H1 (cell line): ENCODE measurements at regions not wholly inside any gene's neighbourhood (a gene's known extent, or its start where the extent isn't known, plus 50 kb on each side); places are given as distances from the start of the nearest gene placed in this dataset.

Experiments used
- CTCF ChIA-PET: fragments of 300-600 bp; sonication (Branson Sonifier 250); formaldehyde crosslinking; loops from one replicate; lab custom pipeline; 2021; ENCODE audit not compliant: partially characterized antibody; lab: Charles Lee
- POLR2A ChIA-PET: fragments of 300-600 bp; sonication (Branson Sonifier 250); formaldehyde crosslinking; loops from one replicate; lab custom pipeline; 2021; ENCODE audit warnings: inconsistent platforms; ENCODE audit not compliant: partially characterized antibody; lab: Charles Lee
- DNase-seq, 2 experiments: peaks; one replicate each; pipeline versions ENCODE4 v3.0.0 to v3.0.0-alpha.2; 2010 to 2022; ENCODE audit warnings: low spot score in 2 of 2, low read depth in 1 of 2, mixed read lengths in 1 of 2
- FAIRE-seq: peaks from 2 replicates; lab custom pipeline; 2011; peaks lifted over from hg19 to GRCh38; lab: Jason Lieb, UNC
- H2AFZ ChIP-seq: 2 replicates; pipeline ENCODE4 v1.8.1; 2012; ENCODE audit warnings: low read length, inconsistent platforms
- H2AK5ac ChIP-seq: 2 replicates; pipeline ENCODE4 v1.6.1; 2013; ENCODE audit warnings: low read depth, low read length
- H2BK120ac ChIP-seq: replicated peaks from 2 replicates; pipeline ENCODE3; 2013; ENCODE audit warnings: low read depth, low read length, inconsistent platforms
- H2BK12ac ChIP-seq: 2 replicates; pipeline ENCODE4 v1.6.1; 2013; ENCODE audit warnings: low read depth, low read length
- H2BK15ac ChIP-seq: 2 replicates; pipeline ENCODE4 v1.6.1; 2013; ENCODE audit warnings: low read length
- H2BK20ac ChIP-seq: 2 replicates; pipeline ENCODE4 v1.6.1; 2013; ENCODE audit warnings: low read length
- H2BK5ac ChIP-seq: 2 replicates; pipeline ENCODE4 v1.6.1; 2013; ENCODE audit warnings: low read depth, low read length
- H3K14ac ChIP-seq: 2 replicates; pipeline ENCODE4 v1.6.1; 2013; ENCODE audit warnings: inconsistent platforms; ENCODE audit not compliant: insufficient read length
- H3K18ac ChIP-seq: 2 replicates; pipeline ENCODE4 v1.6.1; 2013; ENCODE audit warnings: low read length; ENCODE audit errors: extremely low read depth
- H3K23ac ChIP-seq: 2 replicates; pipeline ENCODE4 v1.6.1; 2013; ENCODE audit warnings: inconsistent platforms; ENCODE audit not compliant: insufficient read length
- H3K23me2 ChIP-seq: 2 replicates; pipeline ENCODE4 v1.6.1; 2013; ENCODE audit warnings: low read depth, low read length
- H3K27ac ChIP-seq: 2 replicates; pipeline ENCODE4 v1.6.1; 2011; ENCODE audit warnings: low read depth, low read length, inconsistent platforms
- H3K27me3 ChIP-seq, 4 experiments: replicated peaks in 1 of 4; 1 replicate in 1 of 4; 2 replicates in 3 of 4; pipeline versions ENCODE4 v1.6.1 to v1.8.1; 2011 to 2013; ENCODE audit warnings: low read length in 3 of 4, mild to moderate bottlenecking in 3 of 4, inconsistent platforms in 2 of 4, mixed read lengths in 2 of 4, moderate library complexity in 1 of 4; ENCODE audit not compliant: control insufficient read depth in 3 of 4, insufficient read depth in 3 of 4; ENCODE audit errors: extremely low read depth in 1 of 4
- H3K36me3 ChIP-seq, 4 experiments: 2 replicates each; pipeline versions ENCODE4 v1.6.1 to v1.8.1; 2011 to 2013; ENCODE audit warnings: mild to moderate bottlenecking in 4 of 4, low read length in 3 of 4, moderate library complexity in 2 of 4, control low read depth in 1 of 4, inconsistent platforms in 1 of 4; ENCODE audit not compliant: insufficient read depth in 4 of 4, control insufficient read depth in 2 of 4
- H3K4ac ChIP-seq: replicated peaks from 2 replicates; pipeline ENCODE3; 2013; ENCODE audit warnings: low read length, low read depth, mixed read lengths, inconsistent platforms; ENCODE audit not compliant: insufficient read length
- H3K4me1 ChIP-seq, 4 experiments: replicated peaks in 1 of 4; 1 replicate in 1 of 4; 2 replicates in 3 of 4; pipeline versions ENCODE4 v1.6.1 to v1.8.1; 2011 to 2013; ENCODE audit warnings: low read length in 3 of 4, inconsistent platforms in 2 of 4, mixed read lengths in 1 of 4; ENCODE audit not compliant: insufficient read depth in 4 of 4, control insufficient read depth in 3 of 4
- H3K4me2 ChIP-seq, 2 experiments: 2 replicates each; pipeline versions ENCODE4 v1.6.1 to v1.8.1; 2011 to 2013; ENCODE audit warnings: low read depth in 2 of 2, low read length in 2 of 2, control low read depth in 1 of 2, inconsistent platforms in 1 of 2, mild to moderate bottlenecking in 1 of 2; ENCODE audit not compliant: insufficient read depth in 1 of 2
- H3K4me3 ChIP-seq, 4 experiments: fragments of 200-600, 300-600 bp in 1 of 4; sonication (generic), shearing (Covaris generic), sonication (Bioruptor Twin) in 1 of 4; 2 replicates each; pipeline versions ENCODE4 v1.5.1 to v1.8.1; 2011 to 2016; ENCODE audit warnings: low read length in 4 of 4, low read depth in 3 of 4, control low read depth in 2 of 4, inconsistent platforms in 2 of 4, mild to moderate bottlenecking in 2 of 4, mixed read lengths in 1 of 4, moderate library complexity in 1 of 4; ENCODE audit not compliant: insufficient read depth in 2 of 4; ENCODE audit errors: extremely low read depth in 1 of 4
- H3K56ac ChIP-seq: replicated peaks from 2 replicates; pipeline ENCODE3; 2013; ENCODE audit warnings: low read depth, mild to moderate bottlenecking, mixed read lengths, low read length, inconsistent platforms; ENCODE audit not compliant: insufficient read length
- H3K79me1 ChIP-seq: 2 replicates; pipeline ENCODE4 v1.6.1; 2013; ENCODE audit warnings: low read depth, low read length, control low read depth
- H3K79me2 ChIP-seq, 2 experiments: 2 replicates each; pipeline versions ENCODE4 v1.6.1 to v1.8.1; 2012 to 2013; ENCODE audit warnings: low read length in 2 of 2, mild to moderate bottlenecking in 2 of 2, inconsistent platforms in 1 of 2; ENCODE audit not compliant: insufficient read depth in 2 of 2, control insufficient read depth in 1 of 2
- H3K9ac ChIP-seq, 4 experiments: replicated peaks in 1 of 4; 1 replicate in 1 of 4; 2 replicates in 3 of 4; pipeline versions ENCODE4 v1.6.1 to v1.8.1; 2011 to 2013; ENCODE audit warnings: low read depth in 3 of 4, low read length in 3 of 4, control low read depth in 2 of 4, mild to moderate bottlenecking in 2 of 4, moderate library complexity in 2 of 4, inconsistent platforms in 1 of 4; ENCODE audit errors: extremely low read depth in 1 of 4
- H3K9me3 ChIP-seq, 2 experiments: 2 replicates each; pipeline versions ENCODE4 v1.6.1 to v1.8.1; 2012 to 2013; ENCODE audit warnings: mild to moderate bottlenecking in 2 of 2, moderate library complexity in 2 of 2, control low read depth in 1 of 2, inconsistent platforms in 1 of 2, low read depth in 1 of 2, low read length in 1 of 2, mixed read lengths in 1 of 2; ENCODE audit not compliant: insufficient read depth in 2 of 2
- H4K20me1 ChIP-seq, 2 experiments: replicated peaks in 1 of 2; 2 replicates each; pipeline versions ENCODE3 to v1.8.1; 2011 to 2013; ENCODE audit warnings: inconsistent platforms in 2 of 2, low read length in 2 of 2, mild to moderate bottlenecking in 1 of 2; ENCODE audit not compliant: insufficient read depth in 2 of 2, control insufficient read depth in 1 of 2
- H4K5ac ChIP-seq: 2 replicates; pipeline ENCODE4 v1.6.1; 2013; ENCODE audit warnings: low read length, low read depth, mixed read lengths, inconsistent platforms; ENCODE audit not compliant: insufficient read length
- H4K8ac ChIP-seq: 2 replicates; pipeline ENCODE4 v1.8.0; 2013; ENCODE audit warnings: mild to moderate bottlenecking, moderate library complexity, low read length, inconsistent platforms; ENCODE audit not compliant: insufficient read depth; ENCODE audit errors: extremely low read depth
- H4K91ac ChIP-seq: replicated peaks from 2 replicates; pipeline ENCODE3; 2013; ENCODE audit warnings: low read length, mixed read lengths, inconsistent platforms; ENCODE audit not compliant: insufficient read length
- KDM1A ChIP-seq: fragments of 200-600, 300-600 bp; sonication (generic); IDR thresholded peaks from 2 replicates; pipeline ENCODE4 v1.7.1; 2016; ENCODE audit warnings: mild to moderate bottlenecking, low read length, borderline replicate concordance
- WGBS, 2 experiments: shearing (Covaris generic) in 1 of 2; methylation state at CpG; one replicate each; pipeline versions ENCODE4 v1.1.6 to v1.1.7; 2013 to 2015; ENCODE audit warnings: low lambda C conversion rate in 2 of 2, mixed read lengths in 2 of 2, inconsistent platforms in 1 of 2, low coverage in 1 of 2, missing lambda C conversion rate in 1 of 2; ENCODE audit not compliant: insufficient replicate concordance in 2 of 2, insufficient coverage in 1 of 2, insufficient read length in 1 of 2; ENCODE audit errors: extremely low coverage in 1 of 2, missing lambda C conversion rate in 1 of 2; 5-methylcytosine and 5-hydroxymethylcytosine counted together
- TF ChIP-seq, protein P1 (sequence below): IDR thresholded peaks from 2 replicates; pipeline ENCODE4 v1.6.1; 2012; ENCODE audit warnings: low read length, inconsistent platforms

DNA sequence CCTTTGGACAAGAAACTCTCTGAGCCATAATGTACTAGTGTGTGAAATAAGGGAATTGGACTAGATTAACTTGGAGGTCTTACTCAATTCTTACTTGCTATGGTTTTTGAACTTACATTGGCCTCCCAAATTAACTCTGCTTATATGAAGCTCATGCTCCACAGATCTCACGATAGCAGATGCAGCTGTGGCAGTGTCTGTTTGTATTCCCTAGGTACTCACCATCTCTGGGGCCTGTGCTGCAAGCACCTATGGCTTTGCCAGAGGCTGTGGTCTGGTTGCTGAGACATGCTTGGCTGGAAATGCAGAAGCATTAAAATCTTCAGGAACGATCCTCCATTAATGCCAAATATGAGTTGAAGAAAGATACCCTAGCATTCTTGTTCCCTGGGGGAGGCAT lies 112.8 kb downstream of the MSL3 start:
- no peak overlapping the region for H2AK5ac ChIP-seq
- H3K14ac ChIP-seq: no peak overlapping the region
- no peaks in the 10 kb centered on the region for H3K23me2 ChIP-seq
- H3K79me2 ChIP-seq: no peaks in the 10 kb centered on the region
- H3K23ac ChIP-seq: no peak overlapping the region
- 80% methylated on average over 2 of the region's 2 CpGs; no CpG with 5 or more reads in 1 of the 2 experiments for WGBS, 2 experiments
- no peak overlapping the region for H3K27ac ChIP-seq
- H2BK5ac ChIP-seq: no peak overlapping the region
- H3K4me1 ChIP-seq: no peaks in the 10 kb centered on the region
- CTCF ChIA-PET: interaction anchor here (0.6 kb wide), 1 partner anchor 591 kb away, joined by 3 read pairs; no protein-coding TSS in a partner anchor
- FAIRE-seq: no peak
- DNase-seq: no peak
- no peak overlapping the region for H2BK120ac ChIP-seq
- H3K27me3 ChIP-seq: no peaks in the 10 kb centered on the region
- H3K4me3 ChIP-seq: no peak overlapping the region
- no peak overlapping the region for H4K5ac ChIP-seq
- no peak overlapping the region for H2BK15ac ChIP-seq
- H3K36me3 ChIP-seq: no peaks in the 10 kb centered on the region
- H3K4me2 ChIP-seq: no peak overlapping the region
- H3K9me3 ChIP-seq: no peaks in the 10 kb centered on the region
- H3K56ac ChIP-seq: no peak overlapping the region
- TF ChIP-seq, protein P1, sequence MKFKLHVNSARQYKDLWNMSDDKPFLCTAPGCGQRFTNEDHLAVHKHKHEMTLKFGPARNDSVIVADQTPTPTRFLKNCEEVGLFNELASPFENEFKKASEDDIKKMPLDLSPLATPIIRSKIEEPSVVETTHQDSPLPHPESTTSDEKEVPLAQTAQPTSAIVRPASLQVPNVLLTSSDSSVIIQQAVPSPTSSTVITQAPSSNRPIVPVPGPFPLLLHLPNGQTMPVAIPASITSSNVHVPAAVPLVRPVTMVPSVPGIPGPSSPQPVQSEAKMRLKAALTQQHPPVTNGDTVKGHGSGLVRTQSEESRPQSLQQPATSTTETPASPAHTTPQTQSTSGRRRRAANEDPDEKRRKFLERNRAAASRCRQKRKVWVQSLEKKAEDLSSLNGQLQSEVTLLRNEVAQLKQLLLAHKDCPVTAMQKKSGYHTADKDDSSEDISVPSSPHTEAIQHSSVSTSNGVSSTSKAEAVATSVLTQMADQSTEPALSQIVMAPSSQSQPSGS: no peak
- TF ChIP-seq KDM1A: no peak
- no peak overlapping the region for H2BK12ac ChIP-seq
- H4K20me1 ChIP-seq: no peaks in the 10 kb centered on the region
- H3K9ac ChIP-seq: no peak overlapping the region
- H3K18ac ChIP-seq: no peak overlapping the region
- H3K79me1 ChIP-seq: no peaks in the 10 kb centered on the region
- no peak overlapping the region for H3K4ac ChIP-seq
- POLR2A ChIA-PET: no interaction called here
- no peak overlapping the region for H4K91ac ChIP-seq
- H4K8ac ChIP-seq: no peak overlapping the region
- H2BK20ac ChIP-seq: no peak overlapping the region
- no peak overlapping the region for H2AFZ ChIP-seq
